Gastrocnemius medialis (tissue), 4 donors: ENCODE measurements at regions not wholly inside any gene's neighbourhood (a gene's known extent, or its start where the extent isn't known, plus 50 kb on each side); places are given as distances from the start of the nearest gene placed in this dataset.

Experiments used
- ATAC-seq, 2 donors: fragments of 150-250 bp; one replicate each; pipeline ENCODE4 v1.9.1; 2016
- DNase-seq, 2 donors: peaks; one replicate each; pipeline ENCODE4 v3.0.0-alpha.2; 2019
- H3K27ac ChIP-seq, 4 donors: fragments of 200-600 bp; sonication (generic); 1 replicate in 1 of 4; 2 replicates in 3 of 4; pipeline ENCODE4 v1.5.1; 2016 to 2018; ENCODE audit warnings: mild to moderate bottlenecking in 2 of 4, moderate library complexity in 1 of 4
- H3K27me3 ChIP-seq, 3 donors: fragments of 200-600 bp; sonication (generic) in 2 of 3; 1 replicate in 1 of 3; 2 replicates in 2 of 3; pipeline versions ENCODE4 v1.5.1 to v1.6.0; 2016 to 2019; ENCODE audit warnings: mild to moderate bottlenecking in 1 of 3, moderate library complexity in 1 of 3
- H3K36me3 ChIP-seq, 2 donors: fragments of 200-600 bp; sonication (generic) in 1 of 2; one replicate each; pipeline ENCODE4 v1.5.1; 2017 to 2018
- H3K4me1 ChIP-seq, 2 donors: fragments of 200-600 bp; sonication (generic) in 1 of 2; one replicate each; pipeline ENCODE4 v1.5.1; 2016 to 2017; ENCODE audit warnings: mild to moderate bottlenecking in 2 of 2
- H3K4me3 ChIP-seq, 4 donors: fragments of 200-600 bp; sonication (generic) in 3 of 4; 1 replicate in 1 of 4; 2 replicates in 3 of 4; pipeline ENCODE4 v1.5.1; 2016 to 2019; ENCODE audit warnings: mild to moderate bottlenecking in 2 of 4
- H3K9me3 ChIP-seq, 3 donors: fragments of 200-600 bp; sonication (generic) in 2 of 3; 1 replicate in 1 of 3; 2 replicates in 2 of 3; pipeline ENCODE4 v1.5.1; 2016 to 2019
- CTCF ChIP-seq, 5 experiments: fragments of 450-650 bp in 3 of 5; fragments of 200-600 bp in 2 of 5; sonication (generic) in 2 of 5; IDR thresholded peaks in 4 of 5; conservative IDR thresholded peaks in 1 of 5; 1 replicate in 4 of 5; 2 replicates in 1 of 5; pipeline ENCODE4 v1.5.1; 2016 to 2019; ENCODE audit warnings: antibody characterized with exemption in 5 of 5, mild to moderate bottlenecking in 3 of 5, moderate library complexity in 3 of 5
- POLR2A ChIP-seq, 2 donors: fragments of 450-650 bp; IDR thresholded peaks; one replicate each; pipeline ENCODE4 v1.6.1; 2017; ENCODE audit warnings: antibody characterized with exemption in 2 of 2, mild to moderate bottlenecking in 2 of 2, moderate library complexity in 2 of 2
- in situ Hi-C, 4 donors: fragments of 200-750 bp; cut with MboI; loops; one replicate each; pipeline versions ENCODE4 v1.15.0 to v1.8.0; 2017; ENCODE audit warnings: low sequenced_read_pairs in 4 of 4
- intact Hi-C: fragments of 100-400 bp; cut with DNase I; formaldehyde crosslinking; loops from one replicate; pipeline ENCODE4 v1.15.1; 2023; ENCODE audit warnings: low total_unique reads

DNA sequence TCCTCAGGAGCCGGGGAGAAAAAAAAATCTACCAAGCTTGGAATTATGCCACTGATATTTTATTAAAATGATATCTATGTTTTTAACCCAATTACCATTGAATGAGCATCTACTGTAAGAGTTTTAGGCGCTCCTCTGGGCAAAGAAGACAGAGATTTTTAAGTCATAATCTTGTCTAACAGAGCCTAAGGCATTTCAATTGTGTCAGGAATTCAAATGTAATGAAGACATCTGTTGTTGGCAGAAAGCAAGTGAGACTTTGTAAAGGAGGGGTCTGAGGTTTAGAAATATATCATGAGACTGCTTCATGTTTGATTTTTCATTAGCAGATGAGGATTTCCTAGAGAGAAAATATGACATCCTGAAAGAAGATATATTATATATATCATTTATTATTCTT is 1158.1 kb downstream of the FSTL5 start:
- H3K9me3 ChIP-seq, result no peaks in the 10 kb centered on the region
- ATAC-seq (no peak), DNase-seq (no peak)
- intact Hi-C loops, result no loop called here
- H3K27me3 ChIP-seq, result no peaks in the 10 kb centered on the region
- H3K4me3 ChIP-seq, result no peak overlapping the region
- no peak overlapping the region for H3K27ac ChIP-seq
- no peaks in the 10 kb centered on the region for H3K36me3 ChIP-seq
- TF ChIP-seq CTCF (IDR thresholded peaks at IDR 0.05 in 4 of 5, conservative IDR thresholded peaks at IDR 0.05 in 1 of 5), result no peak
- TF ChIP-seq POLR2A (IDR thresholded peaks at IDR 0.05), result no peak
- in situ Hi-C loops, result no loop called here
- H3K4me1 ChIP-seq, result no peaks in the 10 kb centered on the region

DNA sequence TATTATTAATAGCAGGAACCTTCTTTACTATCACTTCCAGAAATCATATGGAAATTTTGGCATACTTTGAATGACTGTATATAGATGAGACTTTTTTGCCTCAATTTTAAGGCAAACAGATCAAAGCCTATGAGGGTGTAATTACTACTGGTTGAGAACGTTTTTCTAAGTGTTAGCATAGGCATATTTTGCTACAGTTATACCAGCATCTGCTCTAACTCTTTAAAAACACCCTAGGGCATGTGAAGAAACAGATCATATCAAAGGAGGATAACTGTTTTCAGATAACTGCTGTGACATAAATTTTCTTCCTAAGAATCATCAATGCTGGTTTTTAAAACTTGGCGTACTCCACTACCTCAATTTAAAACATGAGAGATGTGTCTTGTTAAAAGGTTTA is 1155.3 kb downstream of the FSTL5 start:
- Histone ChIP-seq H3K9me3 (no peaks in the 10 kb centered on the region), H3K27me3 (no peaks in the 10 kb centered on the region), H3K36me3 (no peaks in the 10 kb centered on the region), H3K27ac (no peak overlapping the region), H3K4me1 (no peaks in the 10 kb centered on the region), H3K4me3 (no peak overlapping the region)
- in situ Hi-C loops, result no loop called here
- no peak for TF ChIP-seq CTCF (IDR thresholded peaks at IDR 0.05 in 4 of 5, conservative IDR thresholded peaks at IDR 0.05 in 1 of 5)
- TF ChIP-seq POLR2A (IDR thresholded peaks at IDR 0.05), result no peak
- no peak for ATAC-seq
- intact Hi-C loops, result no loop called here
- no peak for DNase-seq

GRCh38 chr4:161010227-161010626 is 1153.6 kb downstream of the FSTL5 start:
- no peak for DNase-seq
- H3K27ac ChIP-seq, result no peak overlapping the region
- ATAC-seq, result no peak
- H3K4me3 ChIP-seq, result no peak overlapping the region
- no peaks in the 10 kb centered on the region for H3K4me1 ChIP-seq
- intact Hi-C loops (no loop called here), in situ Hi-C loops (no loop called here)
- TF ChIP-seq CTCF (IDR thresholded peaks at IDR 0.05 in 4 of 5, conservative IDR thresholded peaks at IDR 0.05 in 1 of 5), result no peak
- no peak for TF ChIP-seq POLR2A (IDR thresholded peaks at IDR 0.05)
- no peaks in the 10 kb centered on the region for H3K36me3 ChIP-seq
- H3K9me3 ChIP-seq, result no peaks in the 10 kb centered on the region
- no peaks in the 10 kb centered on the region for H3K27me3 ChIP-seq
